HG02642 (cell line): ENCODE measurements at regions not wholly inside any gene's neighbourhood (a gene's known extent, or its start where the extent isn't known, plus 50 kb on each side); places are given as distances from the start of the nearest gene placed in this dataset.
"Not testable (repeated sequence)": the region's sequence is repeated elsewhere in the genome, so short reads cannot be mapped to it uniquely, and the experiment has no call there.

Experiments
- ATAC-seq: cut with Tn5 transposase; IDR thresholded peaks from one replicate; pipeline ENCODE4 v1.9.1; 2021; ENCODE audit warnings: mild to moderate bottlenecking; ENCODE audit not compliant: unreplicated experiment, poor library complexity

- ATAC-seq, result no peak
Measured at GRCh38 chr4:123621072-123621705, 224.6 kb downstream of the SPRY1 start.

- ATAC-seq, result no peak
Measured at GRCh38 chr4:123622572-123622971, 226.0 kb downstream of the SPRY1 start.

- no peak for ATAC-seq
Measured at GRCh38 chr4:123623611-123624010, 227.0 kb downstream of the SPRY1 start.

GRCh38 chr4:123624959-123625358, 228.4 kb downstream of the SPRY1 start:
- peak; percentile 61 for ATAC-seq

GRCh38 chr4:123628288-123628687, 231.7 kb downstream of the SPRY1 start:
- ATAC-seq, result no peak

GRCh38 chr4:123631786-123632692, 235.4 kb downstream of the SPRY1 start:
- no peak for ATAC-seq

- ATAC-seq, result no peak
Measured at GRCh38 chr4:123632693-123633030, 236.1 kb downstream of the SPRY1 start.

- no peak for ATAC-seq
Measured at GRCh38 chr4:123638834-123639233, 242.2 kb downstream of the SPRY1 start.

- ATAC-seq, result no peak
Measured at GRCh38 chr4:123640271-123640670, 243.7 kb downstream of the SPRY1 start.

GRCh38 chr4:123640824-123641223, 244.2 kb downstream of the SPRY1 start:
- no peak for ATAC-seq

- ATAC-seq, result no peak
Measured at GRCh38 chr4:123643691-123644090, 247.1 kb downstream of the SPRY1 start.

- peak; percentile 92 for ATAC-seq
Measured at GRCh38 chr4:123649250-123649644, 252.7 kb downstream of the SPRY1 start.

GRCh38 chr4:123649645-123650391, 253.2 kb downstream of the SPRY1 start:
- ATAC-seq, result peak; percentile 34

- ATAC-seq, result no peak
Measured at GRCh38 chr4:123651066-123651465, 254.5 kb downstream of the SPRY1 start.

GRCh38 chr4:123651536-123652180, 255.1 kb downstream of the SPRY1 start:
- no peak for ATAC-seq

GRCh38 chr4:123652476-123652875, 255.9 kb downstream of the SPRY1 start:
- no peak for ATAC-seq

GRCh38 chr4:123653236-123653635, 256.6 kb downstream of the SPRY1 start:
- no peak for ATAC-seq

GRCh38 chr4:123656746-123657294, 260.2 kb downstream of the SPRY1 start:
- not testable (repeated sequence) for ATAC-seq

GRCh38 chr4:123657606-123658005, 261.0 kb downstream of the SPRY1 start:
- ATAC-seq, result not testable (repeated sequence)

GRCh38 chr4:123659262-123659661, 262.7 kb downstream of the SPRY1 start:
- ATAC-seq, result no peak
